WTC11 (cell line): ENCODE measurements at regions not wholly inside any gene's neighbourhood (a gene's known extent, or its start where the extent isn't known, plus 50 kb on each side); places are given as distances from the start of the nearest gene placed in this dataset.
A peak's percentile ranks its signal among the peaks of the same experiment; 100 is the strongest.

Source experiments
- ATAC-seq: fragments of 200-7000 bp; cut with Tn5 transposase; 2 replicates; pipeline ENCODE4 v1.10.0; 2021; ENCODE audit warnings: mild to moderate bottlenecking, moderate library complexity
- CTCF ChIA-PET: fragments of 300-600 bp; sonication (Branson Sonifier 250); formaldehyde crosslinking; loops from one replicate; lab custom pipeline; 2021; ENCODE audit warnings: antibody characterized with exemption; lab: Charles Lee
- POLR2A ChIA-PET: fragments of 350-600 bp; sonication (Branson Sonifier 250); formaldehyde crosslinking; loops from one replicate; lab custom pipeline; 2021; ENCODE audit warnings: antibody characterized with exemption; lab: Charles Lee
- DNase-seq: peaks from one replicate; pipeline ENCODE4 v3.0.0; 2021; ENCODE audit warnings: low spot score
- H3K27ac Mint-ChIP-seq: 2 replicates; pipeline ENCODE4 v1.8.0; 2021; ENCODE audit warnings: mixed read lengths
- H3K27me3 Mint-ChIP-seq: 2 replicates; pipeline ENCODE4 v1.8.0; 2021; ENCODE audit warnings: low read depth, mild to moderate bottlenecking, moderate library complexity, mixed read lengths
- H3K36me3 Mint-ChIP-seq: 2 replicates; pipeline ENCODE4 v1.8.0; 2021; ENCODE audit warnings: mixed read lengths
- H3K4me1 Mint-ChIP-seq: 2 replicates; pipeline ENCODE4 v1.8.0; 2022; ENCODE audit warnings: mixed read lengths
- H3K4me3 Mint-ChIP-seq: 2 replicates; pipeline ENCODE4 v1.8.0; 2021; ENCODE audit warnings: mild to moderate bottlenecking, moderate library complexity, mixed read lengths
- H3K9me3 Mint-ChIP-seq: 2 replicates; pipeline ENCODE4 v1.8.0; 2021; ENCODE audit warnings: mixed read lengths
- ERG ChIP-seq: fragments of 250-450 bp; sonication (Bioruptor Pico); IDR thresholded peaks from 2 replicates; pipeline ENCODE4 v1.8.0; 2021; ENCODE audit warnings: mild to moderate bottlenecking
- ETV6 ChIP-seq: sonication (generic); formaldehyde crosslinking; IDR thresholded peaks from 2 replicates; pipeline ENCODE4 v1.8.1; 2022; ENCODE audit warnings: mild to moderate bottlenecking, missing genetic modification reagents
- GABPB1 ChIP-seq: sonication (generic); formaldehyde crosslinking; IDR thresholded peaks from 2 replicates; pipeline ENCODE4 v1.8.1; 2023; ENCODE audit warnings: mild to moderate bottlenecking, missing genetic modification reagents
- KAT7 ChIP-seq: sonication (generic); formaldehyde crosslinking; IDR thresholded peaks from 2 replicates; pipeline ENCODE4 v1.8.1; 2023; ENCODE audit warnings: missing genetic modification reagents, mild to moderate bottlenecking, borderline replicate concordance
- NFATC4 ChIP-seq: fragments of 250-450 bp; sonication (Bioruptor Pico); IDR thresholded peaks from 2 replicates; pipeline ENCODE4 v1.9.0; 2021; ENCODE audit warnings: mild to moderate bottlenecking
- NR3C1 ChIP-seq: sonication (generic); formaldehyde crosslinking; conservative IDR thresholded peaks from 2 replicates; pipeline ENCODE4 v1.8.1; 2023; ENCODE audit warnings: low read depth, mild to moderate bottlenecking, missing genetic modification reagents
- ZBTB21 ChIP-seq: sonication (generic); formaldehyde crosslinking; IDR thresholded peaks from 2 replicates; pipeline ENCODE4 v1.8.1; 2023; ENCODE audit warnings: mild to moderate bottlenecking, missing genetic modification reagents, borderline replicate concordance
- ZNF138 ChIP-seq: sonication (generic); formaldehyde crosslinking; conservative IDR thresholded peaks from 2 replicates; pipeline ENCODE4 v1.8.1; 2022; ENCODE audit warnings: mild to moderate bottlenecking, moderate library complexity, missing genetic modification reagents
- ZNF232 ChIP-seq: sonication (generic); formaldehyde crosslinking; IDR thresholded peaks from 2 replicates; pipeline ENCODE4 v1.8.0; 2022; ENCODE audit warnings: mild to moderate bottlenecking, missing genetic modification reagents
- ZNF423 ChIP-seq: fragments of 250-450 bp; sonication (Bioruptor Pico); IDR thresholded peaks from 2 replicates; pipeline ENCODE4 v2.1.2; 2022; ENCODE audit warnings: mild to moderate bottlenecking, moderate library complexity
- ZSCAN18 ChIP-seq: fragments of 250-450 bp; sonication (Bioruptor Pico); IDR thresholded peaks from 2 replicates; pipeline ENCODE4 v2.1.2; 2022; ENCODE audit warnings: mild to moderate bottlenecking, moderate library complexity
- TF ChIP-seq, protein P1 (sequence below): sonication (generic); formaldehyde crosslinking; IDR thresholded peaks from 2 replicates; pipeline ENCODE4 v1.8.0; 2022; ENCODE audit warnings: mild to moderate bottlenecking, missing genetic modification reagents
- TF ChIP-seq, protein P2 (sequence below): sonication (generic); formaldehyde crosslinking; IDR thresholded peaks from 2 replicates; pipeline ENCODE4 v1.8.0; 2023; ENCODE audit warnings: mild to moderate bottlenecking, missing genetic modification reagents
- TF ChIP-seq, protein P3 (sequence below): fragments of 250-450 bp; sonication (Bioruptor Pico); IDR thresholded peaks from 2 replicates; pipeline ENCODE4 v1.9.0; 2021; ENCODE audit warnings: moderate library complexity, mild to moderate bottlenecking, inconsistent platforms, borderline replicate concordance

- no peak for DNase-seq
- Mint-ChIP-seq H3K27me3 (peaks cover 15% of the 10 kb centered on the region), H3K4me1 (peaks cover 20% of the 10 kb centered on the region), H3K27ac (no peak overlapping the region)
- TF ChIP-seq, protein P1, sequence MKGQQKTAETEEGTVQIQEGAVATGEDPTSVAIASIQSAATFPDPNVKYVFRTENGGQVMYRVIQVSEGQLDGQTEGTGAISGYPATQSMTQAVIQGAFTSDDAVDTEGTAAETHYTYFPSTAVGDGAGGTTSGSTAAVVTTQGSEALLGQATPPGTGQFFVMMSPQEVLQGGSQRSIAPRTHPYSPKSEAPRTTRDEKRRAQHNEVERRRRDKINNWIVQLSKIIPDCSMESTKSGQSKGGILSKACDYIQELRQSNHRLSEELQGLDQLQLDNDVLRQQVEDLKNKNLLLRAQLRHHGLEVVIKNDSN (CRISPR knock-in tag), result no peak
- peak; percentile 53; the same call in 1 of the 2 replicates for TF ChIP-seq GABPB1 (CRISPR knock-in tag)
- TF ChIP-seq, all 79 proteins: peak for 1
- ChIA-PET POLR2A (no interaction called here), CTCF (interaction anchor here (1.0 kb wide), 1 partner anchor 45 kb away, joined by 3 read pairs; no protein-coding TSS in a partner anchor)
- Mint-ChIP-seq H3K36me3 (no peaks in the 10 kb centered on the region), H3K9me3 (no peaks in the 10 kb centered on the region), H3K4me3 (no peak overlapping the region)
- ATAC-seq, result no peak
Observed at GRCh38 chr22:25402501-25403283, 161.8 kb upstream of the GRK3 start.

GRCh38 chr22:25403284-25403810 is 161.1 kb upstream of the GRK3 start:
- H3K4me1 Mint-ChIP-seq, result peaks cover 23% of the 10 kb centered on the region
- H3K27ac Mint-ChIP-seq, result peak overlapping the region; percentile 63; the same call in 1 of the 2 replicates
- ChIA-PET CTCF (interaction anchor here (1.0 kb wide), 2 partner anchors 44 to 370 kb away, joined by 3 read pairs; no protein-coding TSS in a partner anchor), POLR2A (no interaction called here)
- TF ChIP-seq, protein P2, sequence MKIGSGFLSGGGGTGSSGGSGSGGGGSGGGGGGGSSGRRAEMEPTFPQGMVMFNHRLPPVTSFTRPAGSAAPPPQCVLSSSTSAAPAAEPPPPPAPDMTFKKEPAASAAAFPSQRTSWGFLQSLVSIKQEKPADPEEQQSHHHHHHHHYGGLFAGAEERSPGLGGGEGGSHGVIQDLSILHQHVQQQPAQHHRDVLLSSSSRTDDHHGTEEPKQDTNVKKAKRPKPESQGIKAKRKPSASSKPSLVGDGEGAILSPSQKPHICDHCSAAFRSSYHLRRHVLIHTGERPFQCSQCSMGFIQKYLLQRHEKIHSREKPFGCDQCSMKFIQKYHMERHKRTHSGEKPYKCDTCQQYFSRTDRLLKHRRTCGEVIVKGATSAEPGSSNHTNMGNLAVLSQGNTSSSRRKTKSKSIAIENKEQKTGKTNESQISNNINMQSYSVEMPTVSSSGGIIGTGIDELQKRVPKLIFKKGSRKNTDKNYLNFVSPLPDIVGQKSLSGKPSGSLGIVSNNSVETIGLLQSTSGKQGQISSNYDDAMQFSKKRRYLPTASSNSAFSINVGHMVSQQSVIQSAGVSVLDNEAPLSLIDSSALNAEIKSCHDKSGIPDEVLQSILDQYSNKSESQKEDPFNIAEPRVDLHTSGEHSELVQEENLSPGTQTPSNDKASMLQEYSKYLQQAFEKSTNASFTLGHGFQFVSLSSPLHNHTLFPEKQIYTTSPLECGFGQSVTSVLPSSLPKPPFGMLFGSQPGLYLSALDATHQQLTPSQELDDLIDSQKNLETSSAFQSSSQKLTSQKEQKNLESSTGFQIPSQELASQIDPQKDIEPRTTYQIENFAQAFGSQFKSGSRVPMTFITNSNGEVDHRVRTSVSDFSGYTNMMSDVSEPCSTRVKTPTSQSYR (CRISPR knock-in tag), result no peak
- TF ChIP-seq ETV6, result no peak
- H3K4me3 Mint-ChIP-seq, result peak overlapping the region; percentile 73
- peaks cover 15% of the 10 kb centered on the region for H3K27me3 Mint-ChIP-seq
- ATAC-seq (no peak), DNase-seq (no peak)
- no peaks in the 10 kb centered on the region for H3K9me3 Mint-ChIP-seq
- H3K36me3 Mint-ChIP-seq, result no peaks in the 10 kb centered on the region

- ATAC-seq (peak; percentile 35; the same call in 1 of the 2 replicates), DNase-seq (no peak)
- Mint-ChIP-seq H3K9me3 (no peaks in the 10 kb centered on the region), H3K4me3 (peak overlapping the region; percentile 73), H3K27me3 (peaks cover 15% of the 10 kb centered on the region), H3K4me1 (peaks cover 23% of the 10 kb centered on the region), H3K36me3 (no peaks in the 10 kb centered on the region), H3K27ac (peak overlapping the region; percentile 63; the same call in 1 of the 2 replicates)
- CTCF ChIA-PET, result interaction anchor here (1.0 kb wide), 2 partner anchors 44 to 369 kb away, joined by 3 read pairs; no protein-coding TSS in a partner anchor
- POLR2A ChIA-PET, result no interaction called here
- no peak for TF ChIP-seq NFATC4 (CRISPR knock-in tag)
- TF ChIP-seq ERG (CRISPR knock-in tag), result no peak
- TF ChIP-seq ZNF138, result no peak
- TF ChIP-seq ZNF232 (CRISPR knock-in tag), result no peak
- no peak for TF ChIP-seq ZBTB21
- no peak for TF ChIP-seq ZSCAN18 (CRISPR knock-in tag)
- TF ChIP-seq KAT7 (CRISPR knock-in tag), result no peak
- TF ChIP-seq, protein P3, sequence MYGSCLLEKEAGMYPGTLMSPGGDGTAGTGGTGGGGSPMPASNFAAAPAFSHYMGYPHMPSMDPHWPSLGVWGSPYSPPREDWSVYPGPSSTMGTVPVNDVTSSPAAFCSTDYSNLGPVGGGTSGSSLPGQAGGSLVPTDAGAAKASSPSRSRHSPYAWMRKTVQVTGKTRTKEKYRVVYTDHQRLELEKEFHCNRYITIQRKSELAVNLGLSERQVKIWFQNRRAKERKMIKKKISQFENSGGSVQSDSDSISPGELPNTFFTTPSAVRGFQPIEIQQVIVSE (CRISPR knock-in tag), result no peak
- TF ChIP-seq NR3C1 (CRISPR knock-in tag), result no peak
- no peak for TF ChIP-seq ZNF423 (CRISPR knock-in tag)
Observed at GRCh38 chr22:25403811-25404471, 160.5 kb upstream of the GRK3 start.
